Uterus (tissue), 3 donors: ENCODE measurements at regions not wholly inside any gene's neighbourhood (a gene's known extent, or its start where the extent isn't known, plus 50 kb on each side); places are given as distances from the start of the nearest gene placed in this dataset.

Experiments
- DNase-seq, 2 donors: peaks; one replicate each; pipeline ENCODE4 v3.0.0-alpha.2; 2019 to 2020
- H3K27ac ChIP-seq, 2 donors: fragments of 200-600 bp; sonication (generic); 1 replicate in 1 of 2; 2 replicates in 1 of 2; pipeline ENCODE4 v1.5.1; 2016 to 2018
- H3K27me3 ChIP-seq, 2 donors: fragments of 200-600 bp; sonication (generic); one replicate each; pipeline ENCODE4 v1.5.1; 2018 to 2019; ENCODE audit warnings: control low read depth in 1 of 2
- H3K36me3 ChIP-seq, 2 donors: fragments of 200-600 bp; sonication (generic); one replicate each; pipeline ENCODE4 v1.5.1; 2019; ENCODE audit warnings: control low read depth in 1 of 2
- H3K4me1 ChIP-seq, 2 donors: fragments of 200-600 bp; sonication (generic); one replicate each; pipeline ENCODE4 v1.5.1; 2018 to 2019; ENCODE audit warnings: control low read depth in 1 of 2
- H3K4me3 ChIP-seq, 2 donors: fragments of 200-600 bp; sonication (generic); 1 replicate in 1 of 2; 2 replicates in 1 of 2; pipeline ENCODE4 v1.5.1; 2018 to 2019; ENCODE audit warnings: mild to moderate bottlenecking in 1 of 2
- H3K9me3 ChIP-seq, 2 donors: fragments of 200-600 bp; sonication (generic); one replicate each; pipeline ENCODE4 v1.5.1; 2019; ENCODE audit warnings: control low read depth in 1 of 2
- CTCF ChIP-seq, 4 experiments: fragments of 200-600 bp in 2 of 4; fragments of 450-650 bp in 2 of 4; sonication (generic) in 2 of 4; IDR thresholded peaks; one replicate each; pipeline ENCODE4 v1.5.1; 2016 to 2019; ENCODE audit warnings: antibody characterized with exemption in 4 of 4, mild to moderate bottlenecking in 2 of 4, moderate library complexity in 1 of 4
- POLR2A ChIP-seq, 2 donors: fragments of 450-650 bp; IDR thresholded peaks; one replicate each; pipeline ENCODE4 v1.6.1; 2016; ENCODE audit warnings: antibody characterized with exemption in 2 of 2, mild to moderate bottlenecking in 1 of 2, moderate library complexity in 1 of 2
- intact Hi-C: fragments of 100-400 bp; cut with DNase I; formaldehyde crosslinking; loops from one replicate; pipeline ENCODE4 v1.15.1; 2023; ENCODE audit warnings: low total_unique reads
- donor health status: DM: yes; HTN: yes; CAD: no.

GRCh38 chr20:12591949-12592470, 416.8 kb upstream of the SPTLC3 start:
- H3K36me3 ChIP-seq, result no peaks in the 10 kb centered on the region
- TF ChIP-seq POLR2A (IDR thresholded peaks at IDR 0.05), result no peak
- no peak for TF ChIP-seq CTCF (IDR thresholded peaks at IDR 0.05)
- intact Hi-C loops, result no loop called here
- H3K4me3 ChIP-seq, result no peak overlapping the region
- H3K27ac ChIP-seq, result no peak overlapping the region
- H3K9me3 ChIP-seq, result no peaks in the 10 kb centered on the region
- peaks cover 7 to 8% of the 10 kb centered on the region in 2 donors for H3K4me1 ChIP-seq
- DNase-seq, result no peak
- no peaks in the 10 kb centered on the region for H3K27me3 ChIP-seq

DNA sequence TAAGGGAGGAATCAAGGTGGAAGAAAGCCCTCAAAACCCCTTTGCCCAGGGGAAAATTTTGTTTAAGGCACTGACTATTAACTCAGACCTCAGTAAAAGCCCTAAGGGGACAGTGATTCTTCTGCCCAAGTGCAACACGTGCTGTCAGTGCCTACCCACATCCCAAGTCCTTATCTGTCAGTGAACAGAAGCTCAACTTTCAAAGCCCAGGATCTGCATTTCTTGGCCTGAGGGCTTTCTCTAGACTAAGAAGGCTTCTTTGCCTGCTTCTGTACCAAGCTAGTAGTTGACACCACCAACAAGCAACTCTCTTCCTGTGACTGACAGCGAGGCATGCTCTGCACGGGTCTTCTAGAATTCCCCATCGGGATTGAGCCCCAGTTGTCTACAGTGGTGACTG, 416.0 kb upstream of the SPTLC3 start:
- no peak for DNase-seq
- no peaks in the 10 kb centered on the region for H3K27me3 ChIP-seq
- H3K9me3 ChIP-seq, result no peaks in the 10 kb centered on the region
- no peak for TF ChIP-seq POLR2A (IDR thresholded peaks at IDR 0.05)
- TF ChIP-seq CTCF (IDR thresholded peaks at IDR 0.05), result no peak
- no peak overlapping the region for H3K4me3 ChIP-seq
- peaks cover 8 to 10% of the 10 kb centered on the region in 2 donors for H3K4me1 ChIP-seq
- intact Hi-C loops, result no loop called here
- H3K36me3 ChIP-seq, result no peaks in the 10 kb centered on the region
- no peak overlapping the region for H3K27ac ChIP-seq

DNA sequence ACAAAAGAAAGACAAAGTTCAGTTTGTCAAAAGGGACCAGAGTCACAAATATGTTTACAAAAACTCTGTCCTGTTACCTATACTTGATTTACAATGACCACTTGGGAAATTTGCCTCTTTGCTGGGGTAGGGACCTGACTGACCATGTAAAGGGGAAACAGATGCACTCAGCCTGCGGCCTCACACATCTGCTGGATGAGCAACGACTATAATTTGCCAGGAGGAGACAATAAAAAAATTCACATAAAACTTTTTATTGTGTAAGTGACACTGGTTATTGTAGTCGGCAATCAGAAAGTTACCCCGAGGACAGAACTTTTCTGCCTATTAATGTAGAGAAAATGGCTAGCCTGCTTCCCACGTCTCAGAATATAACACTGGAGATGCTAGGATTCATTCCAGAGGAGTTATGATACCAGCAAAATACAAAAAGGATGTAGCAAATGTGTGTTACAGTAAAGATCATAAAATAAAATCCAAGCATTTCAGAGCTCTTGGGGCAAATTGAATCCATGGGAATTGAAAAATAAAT, 415.4 kb upstream of the SPTLC3 start:
- Histone ChIP-seq H3K27ac (no peak overlapping the region), H3K4me3 (no peak overlapping the region), H3K4me1 (peaks cover 8 to 10% of the 10 kb centered on the region in 2 donors), H3K36me3 (no peaks in the 10 kb centered on the region), H3K9me3 (no peaks in the 10 kb centered on the region), H3K27me3 (no peaks in the 10 kb centered on the region)
- TF ChIP-seq POLR2A (IDR thresholded peaks at IDR 0.05), result no peak
- no peak for TF ChIP-seq CTCF (IDR thresholded peaks at IDR 0.05)
- no peak for DNase-seq
- intact Hi-C loops, result no loop called here

DNA sequence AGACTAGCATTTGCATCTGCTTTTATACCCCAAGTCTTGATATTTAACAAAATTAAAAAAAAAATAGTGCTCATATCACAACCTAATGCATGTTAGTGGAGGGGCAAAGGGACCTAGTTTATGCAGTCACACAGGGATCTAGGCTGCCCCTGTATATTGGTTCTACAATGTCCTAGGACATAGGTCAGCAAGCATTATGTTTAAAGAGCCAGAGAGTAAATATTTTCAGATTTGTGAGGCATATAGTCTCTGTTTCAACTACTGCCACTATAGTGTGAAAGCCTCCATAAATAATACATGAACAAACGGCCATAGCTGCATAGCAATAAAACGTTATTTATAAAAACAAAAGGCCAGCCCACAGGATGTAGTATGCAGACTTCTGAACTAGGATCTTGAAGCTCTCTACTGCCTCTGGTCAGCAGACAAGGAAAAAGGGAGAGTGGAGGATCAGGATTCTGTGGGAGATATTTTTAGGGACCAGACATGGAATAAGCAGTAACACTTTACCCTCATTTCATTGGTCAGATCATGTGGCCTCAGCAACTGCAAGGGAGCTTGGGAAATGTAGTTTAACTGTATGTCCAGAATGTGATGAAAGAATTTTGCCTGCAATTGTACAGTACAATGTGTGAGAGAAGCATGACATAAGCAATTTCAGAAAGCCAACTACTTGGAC, 414.2 kb upstream of the SPTLC3 start:
- no peaks in the 10 kb centered on the region for H3K27me3 ChIP-seq
- intact Hi-C loops, result no loop called here
- TF ChIP-seq CTCF (IDR thresholded peaks at IDR 0.05), result no peak
- no peak for DNase-seq
- H3K9me3 ChIP-seq, result no peaks in the 10 kb centered on the region
- no peak overlapping the region for H3K4me3 ChIP-seq
- no peak overlapping the region for H3K27ac ChIP-seq
- peaks cover 8 to 10% of the 10 kb centered on the region in 2 donors for H3K4me1 ChIP-seq
- no peaks in the 10 kb centered on the region for H3K36me3 ChIP-seq

DNA sequence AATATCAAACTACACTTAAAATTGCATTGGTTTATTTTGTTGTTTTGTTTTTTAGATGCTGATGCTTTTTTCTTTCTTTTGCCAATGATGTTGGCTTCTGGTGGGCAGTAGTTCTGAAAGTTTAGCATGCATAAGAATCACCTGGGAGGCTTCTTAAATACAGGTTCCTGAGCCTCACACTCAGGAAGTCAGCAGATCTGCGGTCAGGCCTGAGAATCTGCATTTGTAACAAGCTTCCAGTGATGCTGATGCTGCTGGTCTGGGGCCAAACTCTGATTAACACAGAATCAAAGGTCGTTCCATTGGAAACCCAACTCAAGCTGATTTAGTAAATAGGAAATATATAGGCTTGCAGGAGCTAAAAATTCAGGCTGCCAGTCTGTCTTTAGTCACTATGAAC, 412.9 kb upstream of the SPTLC3 start:
- Histone ChIP-seq H3K27ac (no peak overlapping the region), H3K36me3 (no peaks in the 10 kb centered on the region), H3K27me3 (no peaks in the 10 kb centered on the region), H3K4me3 (no peak overlapping the region), H3K9me3 (no peaks in the 10 kb centered on the region), H3K4me1 (peaks cover 8 to 10% of the 10 kb centered on the region in 2 donors)
- intact Hi-C loops, result no loop called here
- no peak for TF ChIP-seq POLR2A (IDR thresholded peaks at IDR 0.05)
- TF ChIP-seq CTCF (IDR thresholded peaks at IDR 0.05), result no peak
- no peak for DNase-seq
